A549 (cell line): ENCODE measurements at regions not wholly inside any gene's neighbourhood (a gene's known extent, or its start where the extent isn't known, plus 50 kb on each side); places are given as distances from the start of the nearest gene placed in this dataset.

Experiments used
- MAX ChIP-seq: IDR thresholded peaks from 2 replicates; pipeline ENCODE4 v1.6.1; 2012
- RNF2 ChIP-seq: fragments of 200-600 bp; sonication (generic); IDR thresholded peaks from 2 replicates; pipeline ENCODE4 v1.6.1; 2016; ENCODE audit warnings: low read depth, mild to moderate bottlenecking, antibody characterized with exemption, moderate library complexity, borderline replicate concordance
- ZFP36 ChIP-seq: fragments of 450-650 bp; IDR thresholded peaks from 2 replicates; pipeline ENCODE4 v1.6.1; 2014; ENCODE audit warnings: borderline replicate concordance; ENCODE audit not compliant: partially characterized antibody
- TF ChIP-seq, protein P1 (sequence below): fragments of >200 bp; sonication (Bioruptor Twin); formaldehyde crosslinking; IDR thresholded peaks from 3 replicates; pipeline ENCODE4 v1.5.1; 2016

GRCh38 chr5:56358046-56358445 lies 124.9 kb upstream of the ANKRD55 start:
- no peak for TF ChIP-seq ZFP36
- TF ChIP-seq, protein P1, sequence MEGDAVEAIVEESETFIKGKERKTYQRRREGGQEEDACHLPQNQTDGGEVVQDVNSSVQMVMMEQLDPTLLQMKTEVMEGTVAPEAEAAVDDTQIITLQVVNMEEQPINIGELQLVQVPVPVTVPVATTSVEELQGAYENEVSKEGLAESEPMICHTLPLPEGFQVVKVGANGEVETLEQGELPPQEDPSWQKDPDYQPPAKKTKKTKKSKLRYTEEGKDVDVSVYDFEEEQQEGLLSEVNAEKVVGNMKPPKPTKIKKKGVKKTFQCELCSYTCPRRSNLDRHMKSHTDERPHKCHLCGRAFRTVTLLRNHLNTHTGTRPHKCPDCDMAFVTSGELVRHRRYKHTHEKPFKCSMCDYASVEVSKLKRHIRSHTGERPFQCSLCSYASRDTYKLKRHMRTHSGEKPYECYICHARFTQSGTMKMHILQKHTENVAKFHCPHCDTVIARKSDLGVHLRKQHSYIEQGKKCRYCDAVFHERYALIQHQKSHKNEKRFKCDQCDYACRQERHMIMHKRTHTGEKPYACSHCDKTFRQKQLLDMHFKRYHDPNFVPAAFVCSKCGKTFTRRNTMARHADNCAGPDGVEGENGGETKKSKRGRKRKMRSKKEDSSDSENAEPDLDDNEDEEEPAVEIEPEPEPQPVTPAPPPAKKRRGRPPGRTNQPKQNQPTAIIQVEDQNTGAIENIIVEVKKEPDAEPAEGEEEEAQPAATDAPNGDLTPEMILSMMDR, result no peak
- TF ChIP-seq MAX, result no peak
- TF ChIP-seq RNF2, result no peak
